Mucosa of stomach (tissue), 1 donor: ENCODE measurements at regions not wholly inside any gene's neighbourhood (a gene's known extent, or its start where the extent isn't known, plus 50 kb on each side); places are given as distances from the start of the nearest gene placed in this dataset.

Source experiments
- H3K27me3 ChIP-seq: one replicate; pipeline ENCODE4 v1.7.0; 2013; ENCODE audit warnings: mild to moderate bottlenecking, low read length; ENCODE audit not compliant: control insufficient read depth, insufficient read depth
- H3K36me3 ChIP-seq: one replicate; pipeline ENCODE4 v1.7.0; 2013; ENCODE audit warnings: low read length; ENCODE audit not compliant: control insufficient read depth, insufficient read depth
- H3K4me1 ChIP-seq: one replicate; pipeline ENCODE4 v1.7.0; 2013; ENCODE audit warnings: mild to moderate bottlenecking, low read length; ENCODE audit not compliant: control insufficient read depth, insufficient read depth
- H3K4me3 ChIP-seq: one replicate; pipeline ENCODE4 v1.7.0; 2013; ENCODE audit warnings: low read length
- H3K9ac ChIP-seq: one replicate; pipeline ENCODE4 v1.7.0; 2013; ENCODE audit warnings: mild to moderate bottlenecking, low read length, moderate library complexity
- H3K9me3 ChIP-seq: one replicate; pipeline ENCODE4 v1.7.0; 2013; ENCODE audit warnings: mild to moderate bottlenecking, low read length, moderate library complexity; ENCODE audit not compliant: control insufficient read depth
- donor health status: Pancreatic carcinoma.

GRCh38 chr5:68710514-68710913, 383.3 kb upstream of the SLC30A5 start:
- no peak overlapping the region for H3K4me3 ChIP-seq
- H3K9ac ChIP-seq = no peak overlapping the region
- H3K36me3 ChIP-seq = no peaks in the 10 kb centered on the region
- no peaks in the 10 kb centered on the region for H3K4me1 ChIP-seq
- H3K27me3 ChIP-seq = no peaks in the 10 kb centered on the region
- no peaks in the 10 kb centered on the region for H3K9me3 ChIP-seq

GRCh38 chr5:68711293-68712200, 382.3 kb upstream of the SLC30A5 start:
- no peak overlapping the region for H3K4me3 ChIP-seq

GRCh38 chr5:68714810-68715209, 379.0 kb upstream of the SLC30A5 start:
- H3K4me3 ChIP-seq = no peak overlapping the region
- H3K36me3 ChIP-seq = no peaks in the 10 kb centered on the region
- no peaks in the 10 kb centered on the region for H3K9me3 ChIP-seq
- no peaks in the 10 kb centered on the region for H3K4me1 ChIP-seq
- H3K9ac ChIP-seq = no peak overlapping the region
- H3K27me3 ChIP-seq = no peaks in the 10 kb centered on the region

More at GRCh38 chr5:68711293-68712200, 382.3 kb upstream of the SLC30A5 start:
- Histone ChIP-seq H3K27me3 (no peaks in the 10 kb centered on the region), H3K36me3 (no peaks in the 10 kb centered on the region), H3K4me1 (no peaks in the 10 kb centered on the region), H3K9me3 (no peaks in the 10 kb centered on the region), H3K9ac (no peak overlapping the region)

- Histone ChIP-seq H3K4me1 (no peaks in the 10 kb centered on the region), H3K27me3 (no peaks in the 10 kb centered on the region), H3K9me3 (no peaks in the 10 kb centered on the region), H3K36me3 (no peaks in the 10 kb centered on the region), H3K4me3 (no peak overlapping the region), H3K9ac (no peak overlapping the region)
Observed at GRCh38 chr5:68720884-68721610, 372.8 kb upstream of the SLC30A5 start.

DNA sequence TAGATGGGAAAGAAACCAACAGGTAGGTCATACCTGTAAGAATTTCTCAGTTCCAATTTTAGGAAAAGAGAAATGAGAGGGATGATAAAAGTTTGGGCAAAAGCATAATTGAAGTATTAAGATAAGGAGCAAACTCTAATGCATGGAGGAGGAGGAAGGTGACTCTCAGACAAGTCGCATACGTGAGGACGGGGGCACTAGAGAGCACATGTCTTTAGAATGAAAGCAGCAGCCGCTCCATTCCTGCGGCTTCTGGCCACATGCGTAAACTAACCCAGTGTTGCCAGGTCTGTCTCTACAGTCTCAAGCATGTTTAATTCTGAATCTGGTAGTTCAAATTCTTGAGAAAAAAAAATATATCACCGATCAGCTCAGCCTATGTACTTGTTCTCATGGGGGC, 371.5 kb upstream of the SLC30A5 start:
- no peaks in the 10 kb centered on the region for H3K27me3 ChIP-seq
- H3K4me1 ChIP-seq = no peaks in the 10 kb centered on the region
- H3K9ac ChIP-seq = no peak overlapping the region
- no peaks in the 10 kb centered on the region for H3K36me3 ChIP-seq
- no peak overlapping the region for H3K4me3 ChIP-seq
- H3K9me3 ChIP-seq = no peaks in the 10 kb centered on the region

- H3K9ac ChIP-seq = no peak overlapping the region
- no peaks in the 10 kb centered on the region for H3K27me3 ChIP-seq
- H3K36me3 ChIP-seq = no peaks in the 10 kb centered on the region
- no peaks in the 10 kb centered on the region for H3K4me1 ChIP-seq
- H3K9me3 ChIP-seq = no peaks in the 10 kb centered on the region
- H3K4me3 ChIP-seq = no peak overlapping the region
Observed at GRCh38 chr5:68725905-68726683, 367.7 kb upstream of the SLC30A5 start.

- Histone ChIP-seq H3K27me3 (no peaks in the 10 kb centered on the region), H3K9ac (no peak overlapping the region), H3K36me3 (no peaks in the 10 kb centered on the region), H3K4me3 (no peak overlapping the region), H3K4me1 (no peaks in the 10 kb centered on the region), H3K9me3 (no peaks in the 10 kb centered on the region)
Observed at GRCh38 chr5:68727931-68728330, 365.9 kb upstream of the SLC30A5 start.

- Histone ChIP-seq H3K4me3 (no peak overlapping the region), H3K36me3 (no peaks in the 10 kb centered on the region), H3K9me3 (no peaks in the 10 kb centered on the region), H3K9ac (no peak overlapping the region), H3K4me1 (no peaks in the 10 kb centered on the region), H3K27me3 (no peaks in the 10 kb centered on the region)
Observed at GRCh38 chr5:68729678-68730077, 364.1 kb upstream of the SLC30A5 start.

DNA sequence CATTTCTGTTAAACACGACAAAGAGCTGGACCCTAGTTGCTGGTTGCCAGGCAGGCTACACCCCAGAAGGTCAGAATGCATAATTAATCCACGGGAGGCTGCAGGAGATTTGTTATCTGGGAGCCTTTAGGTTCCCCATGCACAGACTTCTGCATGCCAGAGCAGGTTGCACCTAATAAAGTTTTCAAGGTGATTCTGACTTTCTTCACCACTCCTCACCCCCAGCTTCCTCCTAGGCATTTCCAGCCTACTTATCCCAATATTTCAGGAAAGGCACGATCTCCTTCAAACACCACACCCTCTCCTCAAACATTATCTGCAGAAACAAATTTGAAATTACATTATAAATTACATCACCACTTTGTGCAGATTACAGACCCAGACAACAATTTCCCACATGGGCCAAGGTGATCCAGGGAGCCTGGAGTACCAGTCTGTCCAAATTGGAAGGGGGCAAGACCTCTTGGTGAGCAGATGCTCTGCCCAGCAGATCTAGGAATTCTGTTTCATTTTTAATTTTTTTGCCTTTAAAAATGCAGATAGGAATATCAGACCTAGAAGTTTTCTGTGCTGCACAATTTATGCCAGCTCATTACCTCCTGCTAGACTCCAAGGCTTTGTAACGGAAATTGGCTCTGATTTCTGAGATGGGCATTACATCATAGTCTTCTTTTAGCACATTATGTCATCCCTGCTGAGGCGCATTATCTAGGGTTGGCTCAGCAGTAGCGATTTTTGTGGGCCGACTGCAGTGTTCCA, 363.4 kb upstream of the SLC30A5 start:
- H3K9me3 ChIP-seq = no peaks in the 10 kb centered on the region
- no peak overlapping the region for H3K4me3 ChIP-seq
- no peaks in the 10 kb centered on the region for H3K36me3 ChIP-seq
- no peaks in the 10 kb centered on the region for H3K4me1 ChIP-seq
- H3K9ac ChIP-seq = no peak overlapping the region
- H3K27me3 ChIP-seq = no peaks in the 10 kb centered on the region

GRCh38 chr5:68730979-68731654, 362.7 kb upstream of the SLC30A5 start:
- Histone ChIP-seq H3K27me3 (no peaks in the 10 kb centered on the region), H3K9ac (no peak overlapping the region), H3K4me3 (no peak overlapping the region), H3K36me3 (no peaks in the 10 kb centered on the region), H3K9me3 (no peaks in the 10 kb centered on the region), H3K4me1 (no peaks in the 10 kb centered on the region)

DNA sequence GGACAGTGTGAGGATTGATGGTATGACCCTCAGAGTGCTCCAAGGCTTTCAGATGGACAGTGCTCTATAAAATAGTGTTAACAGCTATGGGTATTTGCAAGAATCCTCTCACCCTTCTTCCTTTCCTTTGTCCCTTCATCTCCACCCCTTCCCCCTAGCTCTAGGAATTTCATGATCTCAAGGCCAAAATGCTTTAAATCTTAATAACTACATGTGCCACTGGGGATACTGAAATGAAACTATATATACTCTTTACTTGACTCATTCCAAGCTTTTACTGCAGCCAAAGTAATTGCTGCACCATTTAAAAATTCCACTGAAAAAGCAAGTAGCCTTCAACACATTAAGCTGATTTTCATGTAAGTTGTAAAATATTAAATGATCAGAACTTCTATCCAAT, 361.6 kb upstream of the SLC30A5 start:
- Histone ChIP-seq H3K4me3 (no peak overlapping the region), H3K4me1 (no peaks in the 10 kb centered on the region), H3K27me3 (no peaks in the 10 kb centered on the region), H3K9me3 (no peaks in the 10 kb centered on the region), H3K9ac (no peak overlapping the region), H3K36me3 (no peaks in the 10 kb centered on the region)
